GM12872 (cell line): ENCODE measurements at regions not wholly inside any gene's neighbourhood (a gene's known extent, or its start where the extent isn't known, plus 50 kb on each side); places are given as distances from the start of the nearest gene placed in this dataset.

Source experiments
- CTCF ChIP-seq: IDR thresholded peaks from 3 replicates; pipeline ENCODE4 v1.5.1; 2011; ENCODE audit warnings: low read depth, mild to moderate bottlenecking, low read length, moderate library complexity; ENCODE audit not compliant: insufficient read depth

- no peak for TF ChIP-seq CTCF
Measured at GRCh38 chr5:122534829-122535228, 222.8 kb downstream of the SNCAIP start.

- no peak for TF ChIP-seq CTCF
Measured at GRCh38 chr5:122541388-122541787, 229.4 kb downstream of the SNCAIP start.

- no peak for TF ChIP-seq CTCF
Measured at GRCh38 chr5:122545986-122546385, 228.9 kb upstream of the SNX2 start.

GRCh38 chr5:122547219-122547618, 227.7 kb upstream of the SNX2 start:
- no peak for TF ChIP-seq CTCF

GRCh38 chr5:122547669-122548068, 227.2 kb upstream of the SNX2 start:
- no peak for TF ChIP-seq CTCF

GRCh38 chr5:122559676-122560075, 215.2 kb upstream of the SNX2 start:
- no peak for TF ChIP-seq CTCF

- TF ChIP-seq CTCF: no peak
Measured at GRCh38 chr5:122561209-122561608, 213.7 kb upstream of the SNX2 start.

GRCh38 chr5:122565331-122565730, 209.5 kb upstream of the SNX2 start:
- no peak for TF ChIP-seq CTCF
